ENCODE measurements at regions not wholly inside any gene's neighbourhood (a gene's known extent, or its start where the extent isn't known, plus 50 kb on each side); places are given as distances from the start of the nearest gene placed in this dataset.
A peak's percentile ranks its signal among the peaks of the same experiment; 100 is the strongest.

- in situ Hi-C loops (cut with HindIII; ENCODE audit: low pct_unique_long_range_greater_than_20kb, low sequenced_read_pairs) = no loop called here
- no peak for DNase-seq (ENCODE audit: low read depth in 1 of 2, low spot score in 1 of 2)
- TF ChIP-seq JUND (IDR thresholded peaks at IDR 0.05; ENCODE audit: low read depth) = no peak
Observed at GRCh38 chr2:47269316-47270232, 93.3 kb upstream of the CALM2 start.

GRCh38 chr2:47267711-47268086 is 91.4 kb upstream of the CALM2 start:
- in situ Hi-C loops (cut with HindIII; ENCODE audit: low pct_unique_long_range_greater_than_20kb, low sequenced_read_pairs) = no loop called here
- no peak for TF ChIP-seq JUND (IDR thresholded peaks at IDR 0.05; ENCODE audit: low read depth)

GRCh38 chr2:47266939-47267710 is 90.8 kb upstream of the CALM2 start:
- no peak for TF ChIP-seq JUND (IDR thresholded peaks at IDR 0.05; ENCODE audit: low read depth)
- DNase-seq (ENCODE audit: low read depth in 1 of 2, low spot score in 1 of 2) = no peak
- in situ Hi-C loops (cut with HindIII; ENCODE audit: low pct_unique_long_range_greater_than_20kb, low sequenced_read_pairs) = no loop called here

More at GRCh38 chr2:47267711-47268086, 91.4 kb upstream of the CALM2 start:
- DNase-seq (ENCODE audit: low read depth in 1 of 2, low spot score in 1 of 2) = no peak

GRCh38 chr2:47265751-47266231 is 89.5 kb upstream of the CALM2 start:
- DNase-seq (ENCODE audit: low read depth in 1 of 2, low spot score in 1 of 2) = peak in 1 of 2 experiments; percentile 70
- in situ Hi-C loops (cut with HindIII; ENCODE audit: low pct_unique_long_range_greater_than_20kb, low sequenced_read_pairs) = no loop called here

GRCh38 chr2:47265158-47265557 is 88.8 kb upstream of the CALM2 start:
- no peak for TF ChIP-seq JUND (IDR thresholded peaks at IDR 0.05; ENCODE audit: low read depth)
- DNase-seq (ENCODE audit: low read depth in 1 of 2, low spot score in 1 of 2) = no peak
- in situ Hi-C loops (cut with HindIII; ENCODE audit: low pct_unique_long_range_greater_than_20kb, low sequenced_read_pairs) = no loop called here

More at GRCh38 chr2:47265751-47266231, 89.5 kb upstream of the CALM2 start:
- no peak for TF ChIP-seq JUND (IDR thresholded peaks at IDR 0.05; ENCODE audit: low read depth)

GRCh38 chr2:47264686-47265085 is 88.4 kb upstream of the CALM2 start:
- DNase-seq (ENCODE audit: low read depth in 1 of 2, low spot score in 1 of 2) = no peak
- in situ Hi-C loops (cut with HindIII; ENCODE audit: low pct_unique_long_range_greater_than_20kb, low sequenced_read_pairs) = no loop called here
- no peak for TF ChIP-seq JUND (IDR thresholded peaks at IDR 0.05; ENCODE audit: low read depth)

GRCh38 chr2:47264143-47264542 is 87.8 kb upstream of the CALM2 start:
- DNase-seq (ENCODE audit: low read depth in 1 of 2, low spot score in 1 of 2) = no peak
- in situ Hi-C loops (cut with HindIII; ENCODE audit: low pct_unique_long_range_greater_than_20kb, low sequenced_read_pairs) = no loop called here
- TF ChIP-seq JUND (IDR thresholded peaks at IDR 0.05; ENCODE audit: low read depth) = no peak

GRCh38 chr2:47262657-47263056 is 86.3 kb upstream of the CALM2 start:
- in situ Hi-C loops (cut with HindIII; ENCODE audit: low pct_unique_long_range_greater_than_20kb, low sequenced_read_pairs) = no loop called here
- TF ChIP-seq JUND (IDR thresholded peaks at IDR 0.05; ENCODE audit: low read depth) = no peak
- no peak for DNase-seq (ENCODE audit: low read depth in 1 of 2, low spot score in 1 of 2)

GRCh38 chr2:47260971-47261370 is 84.7 kb upstream of the CALM2 start:
- TF ChIP-seq JUND (IDR thresholded peaks at IDR 0.05; ENCODE audit: low read depth) = no peak
- DNase-seq (ENCODE audit: low read depth in 1 of 2, low spot score in 1 of 2) = no peak
- in situ Hi-C loops (cut with HindIII; ENCODE audit: low pct_unique_long_range_greater_than_20kb, low sequenced_read_pairs) = no loop called here

- in situ Hi-C loops (cut with HindIII; ENCODE audit: low pct_unique_long_range_greater_than_20kb, low sequenced_read_pairs) = no loop called here
- TF ChIP-seq JUND (IDR thresholded peaks at IDR 0.05; ENCODE audit: low read depth) = no peak
- DNase-seq (ENCODE audit: low read depth in 1 of 2, low spot score in 1 of 2) = no peak
Observed at GRCh38 chr2:47259829-47260228, 83.5 kb upstream of the CALM2 start.

GRCh38 chr2:47257946-47258348 is 81.6 kb upstream of the CALM2 start:
- no peak for DNase-seq (ENCODE audit: low read depth in 1 of 2, low spot score in 1 of 2)
- in situ Hi-C loops (cut with HindIII; ENCODE audit: low pct_unique_long_range_greater_than_20kb, low sequenced_read_pairs) = no loop called here
- TF ChIP-seq JUND (IDR thresholded peaks at IDR 0.05; ENCODE audit: low read depth) = no peak

GRCh38 chr2:47256416-47257087 is 80.2 kb upstream of the CALM2 start:
- no peak for DNase-seq (ENCODE audit: low read depth in 1 of 2, low spot score in 1 of 2)
- TF ChIP-seq JUND (IDR thresholded peaks at IDR 0.05; ENCODE audit: low read depth) = no peak
- in situ Hi-C loops (cut with HindIII; ENCODE audit: low pct_unique_long_range_greater_than_20kb, low sequenced_read_pairs) = no loop called here

Data from T47D (cell line).